Suprapubic skin (tissue), 4 donors: ENCODE measurements at regions not wholly inside any gene's neighbourhood (a gene's known extent, or its start where the extent isn't known, plus 50 kb on each side); places are given as distances from the start of the nearest gene placed in this dataset.
"Not testable (repeated sequence)": the region's sequence is repeated elsewhere in the genome, so short reads cannot be mapped to it uniquely, and the experiment has no call there.

Experiments
- EP300 ChIP-seq: sonication (generic); formaldehyde crosslinking; IDR thresholded peaks from one replicate; pipeline ENCODE4 v1.6.1; 2017; ENCODE audit warnings: antibody characterized with exemption
- POLR2A ChIP-seq, 2 donors: fragments of 450-650 bp; IDR thresholded peaks; one replicate each; pipeline ENCODE4 v1.6.1; 2017; ENCODE audit warnings: antibody characterized with exemption in 2 of 2, mild to moderate bottlenecking in 2 of 2, moderate library complexity in 2 of 2
- POLR2AphosphoS5 ChIP-seq, 3 donors: sonication (generic); formaldehyde crosslinking; IDR thresholded peaks; one replicate each; pipeline ENCODE4 v1.6.1; 2017; ENCODE audit warnings: antibody characterized with exemption in 3 of 3
- TF ChIP-seq, protein P1 (sequence below), 2 donors: fragments of 200-600 bp in 1 of 2; fragments of 450-650 bp in 1 of 2; sonication (generic) in 1 of 2; IDR thresholded peaks; one replicate each; pipeline ENCODE4 v1.5.1; 2016 to 2019; ENCODE audit warnings: antibody characterized with exemption in 2 of 2, mild to moderate bottlenecking in 1 of 2, moderate library complexity in 1 of 2

DNA sequence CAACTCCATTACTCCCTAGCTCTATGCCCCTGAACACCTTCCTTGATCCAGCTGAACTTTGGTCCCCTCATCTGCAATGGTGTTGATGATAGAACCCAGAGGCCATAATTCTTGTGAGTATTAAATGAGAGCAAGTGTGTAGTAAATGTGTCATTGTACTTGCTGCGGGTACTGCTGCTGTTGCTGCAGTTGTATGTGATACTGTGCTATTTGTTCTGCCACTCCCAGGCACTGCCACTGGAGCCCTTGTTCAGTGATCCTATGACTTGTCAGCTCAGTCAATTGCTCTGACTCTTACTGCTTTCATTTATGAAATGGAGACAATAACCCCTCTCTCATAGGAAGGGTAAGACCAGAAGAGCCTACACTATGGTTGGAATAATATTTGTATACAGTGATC is 136.9 kb upstream of the PLGLB2 start:
- TF ChIP-seq, protein P1, sequence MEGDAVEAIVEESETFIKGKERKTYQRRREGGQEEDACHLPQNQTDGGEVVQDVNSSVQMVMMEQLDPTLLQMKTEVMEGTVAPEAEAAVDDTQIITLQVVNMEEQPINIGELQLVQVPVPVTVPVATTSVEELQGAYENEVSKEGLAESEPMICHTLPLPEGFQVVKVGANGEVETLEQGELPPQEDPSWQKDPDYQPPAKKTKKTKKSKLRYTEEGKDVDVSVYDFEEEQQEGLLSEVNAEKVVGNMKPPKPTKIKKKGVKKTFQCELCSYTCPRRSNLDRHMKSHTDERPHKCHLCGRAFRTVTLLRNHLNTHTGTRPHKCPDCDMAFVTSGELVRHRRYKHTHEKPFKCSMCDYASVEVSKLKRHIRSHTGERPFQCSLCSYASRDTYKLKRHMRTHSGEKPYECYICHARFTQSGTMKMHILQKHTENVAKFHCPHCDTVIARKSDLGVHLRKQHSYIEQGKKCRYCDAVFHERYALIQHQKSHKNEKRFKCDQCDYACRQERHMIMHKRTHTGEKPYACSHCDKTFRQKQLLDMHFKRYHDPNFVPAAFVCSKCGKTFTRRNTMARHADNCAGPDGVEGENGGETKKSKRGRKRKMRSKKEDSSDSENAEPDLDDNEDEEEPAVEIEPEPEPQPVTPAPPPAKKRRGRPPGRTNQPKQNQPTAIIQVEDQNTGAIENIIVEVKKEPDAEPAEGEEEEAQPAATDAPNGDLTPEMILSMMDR (IDR thresholded peaks at IDR 0.05), result not testable (repeated sequence)
- not testable (repeated sequence) for TF ChIP-seq POLR2AphosphoS5 (IDR thresholded peaks at IDR 0.05); POLR2A (IDR thresholded peaks at IDR 0.05); EP300
